ENCODE measurements at regions not wholly inside any gene's neighbourhood (a gene's known extent, or its start where the extent isn't known, plus 50 kb on each side); places are given as distances from the start of the nearest gene placed in this dataset.
A peak's percentile ranks its signal among the peaks of the same experiment; 100 is the strongest.

GRCh38 chr2:70036290-70036689 is 51.0 kb upstream of the PCBP1 start:
- DNase-seq (ENCODE audit: low read depth), result no peak

GRCh38 chr2:70035344-70035844 is 51.9 kb upstream of the PCBP1 start:
- peak; percentile 56 for DNase-seq (ENCODE audit: low read depth)

DNA sequence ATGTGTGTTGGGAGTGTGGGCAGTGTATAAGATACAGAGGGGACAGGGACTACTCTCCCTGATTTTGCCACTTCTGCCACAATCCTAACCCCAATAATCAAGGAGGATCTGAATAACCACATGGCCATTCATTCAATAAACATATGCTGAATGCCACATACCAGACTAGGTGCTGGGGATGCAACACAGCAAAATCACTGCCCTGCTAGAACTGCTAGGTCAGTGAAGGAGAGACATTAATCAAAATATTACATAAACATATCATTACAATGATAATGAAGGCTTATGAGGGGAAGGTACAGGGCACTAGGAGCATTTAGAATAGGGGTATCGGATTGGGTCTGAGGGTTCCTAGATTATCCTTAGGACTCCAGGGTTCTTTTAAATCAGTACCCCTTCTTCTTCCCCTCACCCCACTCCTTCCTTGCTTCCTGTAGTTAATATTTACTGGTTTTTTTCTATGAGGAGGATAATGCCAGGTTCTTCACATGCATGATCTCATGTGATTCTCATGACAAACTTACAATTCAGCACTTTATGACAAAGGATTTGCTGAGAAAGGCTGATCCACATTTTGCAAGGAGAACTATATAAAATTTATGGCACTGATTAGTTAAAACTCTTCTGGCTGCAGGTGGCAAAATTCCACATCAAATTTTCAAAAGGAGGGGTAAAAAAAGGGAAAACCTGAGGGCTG is 56.4 kb upstream of the PCBP1 start:
- DNase-seq (ENCODE audit: low read depth), result no peak

- DNase-seq (ENCODE audit: low read depth), result peak; percentile 41
These were observed 57.4 kb upstream of the PCBP1 start for GRCh38 chr2:70029814-70030409.

GRCh38 chr2:70024284-70024683 is 62.9 kb upstream of the ASPRV1 start:
- no peak for DNase-seq (ENCODE audit: low read depth)

DNA sequence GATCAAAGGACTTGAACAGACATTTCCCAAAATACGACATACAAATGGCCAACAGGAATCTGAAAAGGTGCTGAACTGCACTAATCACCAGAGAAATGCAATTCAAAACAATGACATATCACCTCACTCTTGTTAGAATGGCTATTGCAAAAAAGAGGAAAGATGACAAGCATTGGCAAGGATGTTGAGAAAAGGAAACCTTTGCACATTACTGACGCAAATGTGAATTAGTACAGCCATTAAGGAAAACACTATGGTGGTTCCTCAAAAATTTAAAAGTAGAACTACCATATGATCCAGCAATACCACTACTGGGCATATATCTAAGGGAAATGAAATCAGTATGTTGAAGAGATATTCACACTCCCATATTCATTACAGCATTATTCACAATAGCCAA is 57.7 kb upstream of the ASPRV1 start:
- DNase-seq (ENCODE audit: low read depth), result no peak

DNA sequence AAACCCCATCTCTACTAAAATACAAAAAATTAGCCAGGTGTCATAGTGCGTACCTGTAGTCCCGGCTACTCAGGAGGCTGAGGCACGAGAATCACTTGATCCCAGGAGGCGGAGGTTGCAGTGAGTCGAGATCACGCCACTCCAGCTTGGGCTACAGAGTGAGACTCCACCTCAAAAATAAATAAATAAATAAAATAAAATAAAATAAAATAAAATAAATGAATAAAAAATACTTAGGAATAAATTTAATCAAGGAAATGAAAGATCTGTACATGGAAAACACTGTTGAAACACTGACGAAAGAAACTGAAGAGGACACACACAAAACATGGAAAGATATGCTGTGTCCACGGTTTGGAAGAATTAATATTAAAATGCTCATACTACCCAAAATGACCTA is 56.5 kb upstream of the ASPRV1 start:
- no peak for DNase-seq (ENCODE audit: low read depth)

- DNase-seq (ENCODE audit: low read depth), result no peak
These were observed 53.5 kb upstream of the ASPRV1 start for GRCh38 chr2:70014959-70015358.

GRCh38 chr2:70012887-70013286 is 51.5 kb upstream of the ASPRV1 start:
- DNase-seq (ENCODE audit: low read depth), result no peak

GRCh38 chr2:70011786-70012185 is 50.4 kb upstream of the ASPRV1 start:
- no peak for DNase-seq (ENCODE audit: low read depth)

DNA sequence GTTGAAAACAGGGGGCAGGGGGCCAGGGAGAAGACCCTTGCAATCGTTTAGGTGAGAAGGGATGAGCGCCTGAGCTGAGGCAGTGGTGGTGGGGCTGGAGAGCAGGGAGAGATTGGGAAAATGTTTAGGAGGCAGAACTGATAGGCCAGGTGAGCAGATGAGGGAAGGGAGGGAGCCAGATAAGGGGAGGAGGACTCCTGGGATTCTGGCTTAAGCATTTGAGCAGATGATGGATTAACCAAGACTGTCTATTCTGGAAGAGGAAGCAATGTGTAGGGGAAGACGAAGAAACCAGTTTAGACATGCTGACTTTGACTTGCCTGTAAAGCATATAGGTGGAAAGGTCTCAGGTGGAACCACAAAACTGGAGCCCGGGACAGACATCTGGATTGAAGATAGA is 49.9 kb upstream of the ASPRV1 start:
- no peak for DNase-seq (ENCODE audit: low read depth)
